H1 (cell line): ENCODE measurements at regions not wholly inside any gene's neighbourhood (a gene's known extent, or its start where the extent isn't known, plus 50 kb on each side); places are given as distances from the start of the nearest gene placed in this dataset.

Experiments used
- CTCF ChIA-PET: fragments of 300-600 bp; sonication (Branson Sonifier 250); formaldehyde crosslinking; loops from one replicate; lab custom pipeline; 2021; ENCODE audit not compliant: partially characterized antibody; lab: Charles Lee
- POLR2A ChIA-PET: fragments of 300-600 bp; sonication (Branson Sonifier 250); formaldehyde crosslinking; loops from one replicate; lab custom pipeline; 2021; ENCODE audit warnings: inconsistent platforms; ENCODE audit not compliant: partially characterized antibody; lab: Charles Lee
- DNase-seq, 2 experiments: peaks; one replicate each; pipeline versions ENCODE4 v3.0.0 to v3.0.0-alpha.2; 2010 to 2022; ENCODE audit warnings: low spot score in 2 of 2, low read depth in 1 of 2, mixed read lengths in 1 of 2
- FAIRE-seq: peaks from 2 replicates; lab custom pipeline; 2011; peaks lifted over from hg19 to GRCh38; lab: Jason Lieb, UNC
- H2AFZ ChIP-seq: 2 replicates; pipeline ENCODE4 v1.8.1; 2012; ENCODE audit warnings: low read length, inconsistent platforms
- H2AK5ac ChIP-seq: 2 replicates; pipeline ENCODE4 v1.6.1; 2013; ENCODE audit warnings: low read depth, low read length
- H2BK120ac ChIP-seq: replicated peaks from 2 replicates; pipeline ENCODE3; 2013; ENCODE audit warnings: low read depth, low read length, inconsistent platforms
- H2BK12ac ChIP-seq: 2 replicates; pipeline ENCODE4 v1.6.1; 2013; ENCODE audit warnings: low read depth, low read length
- H2BK15ac ChIP-seq: 2 replicates; pipeline ENCODE4 v1.6.1; 2013; ENCODE audit warnings: low read length
- H2BK20ac ChIP-seq: 2 replicates; pipeline ENCODE4 v1.6.1; 2013; ENCODE audit warnings: low read length
- H2BK5ac ChIP-seq: 2 replicates; pipeline ENCODE4 v1.6.1; 2013; ENCODE audit warnings: low read depth, low read length
- H3K14ac ChIP-seq: 2 replicates; pipeline ENCODE4 v1.6.1; 2013; ENCODE audit warnings: inconsistent platforms; ENCODE audit not compliant: insufficient read length
- H3K18ac ChIP-seq: 2 replicates; pipeline ENCODE4 v1.6.1; 2013; ENCODE audit warnings: low read length; ENCODE audit errors: extremely low read depth
- H3K23ac ChIP-seq: 2 replicates; pipeline ENCODE4 v1.6.1; 2013; ENCODE audit warnings: inconsistent platforms; ENCODE audit not compliant: insufficient read length
- H3K23me2 ChIP-seq: 2 replicates; pipeline ENCODE4 v1.6.1; 2013; ENCODE audit warnings: low read depth, low read length
- H3K27ac ChIP-seq: 2 replicates; pipeline ENCODE4 v1.6.1; 2011; ENCODE audit warnings: low read depth, low read length, inconsistent platforms
- H3K27me3 ChIP-seq, 4 experiments: replicated peaks in 1 of 4; 1 replicate in 1 of 4; 2 replicates in 3 of 4; pipeline versions ENCODE4 v1.6.1 to v1.8.1; 2011 to 2013; ENCODE audit warnings: low read length in 3 of 4, mild to moderate bottlenecking in 3 of 4, inconsistent platforms in 2 of 4, mixed read lengths in 2 of 4, moderate library complexity in 1 of 4; ENCODE audit not compliant: control insufficient read depth in 3 of 4, insufficient read depth in 3 of 4; ENCODE audit errors: extremely low read depth in 1 of 4
- H3K36me3 ChIP-seq, 4 experiments: 2 replicates each; pipeline versions ENCODE4 v1.6.1 to v1.8.1; 2011 to 2013; ENCODE audit warnings: mild to moderate bottlenecking in 4 of 4, low read length in 3 of 4, moderate library complexity in 2 of 4, control low read depth in 1 of 4, inconsistent platforms in 1 of 4; ENCODE audit not compliant: insufficient read depth in 4 of 4, control insufficient read depth in 2 of 4
- H3K4ac ChIP-seq: replicated peaks from 2 replicates; pipeline ENCODE3; 2013; ENCODE audit warnings: low read length, low read depth, mixed read lengths, inconsistent platforms; ENCODE audit not compliant: insufficient read length
- H3K4me1 ChIP-seq, 4 experiments: replicated peaks in 1 of 4; 1 replicate in 1 of 4; 2 replicates in 3 of 4; pipeline versions ENCODE4 v1.6.1 to v1.8.1; 2011 to 2013; ENCODE audit warnings: low read length in 3 of 4, inconsistent platforms in 2 of 4, mixed read lengths in 1 of 4; ENCODE audit not compliant: insufficient read depth in 4 of 4, control insufficient read depth in 3 of 4
- H3K4me2 ChIP-seq, 2 experiments: 2 replicates each; pipeline versions ENCODE4 v1.6.1 to v1.8.1; 2011 to 2013; ENCODE audit warnings: low read depth in 2 of 2, low read length in 2 of 2, control low read depth in 1 of 2, inconsistent platforms in 1 of 2, mild to moderate bottlenecking in 1 of 2; ENCODE audit not compliant: insufficient read depth in 1 of 2
- H3K4me3 ChIP-seq, 4 experiments: fragments of 200-600, 300-600 bp in 1 of 4; sonication (generic), shearing (Covaris generic), sonication (Bioruptor Twin) in 1 of 4; 2 replicates each; pipeline versions ENCODE4 v1.5.1 to v1.8.1; 2011 to 2016; ENCODE audit warnings: low read length in 4 of 4, low read depth in 3 of 4, control low read depth in 2 of 4, inconsistent platforms in 2 of 4, mild to moderate bottlenecking in 2 of 4, mixed read lengths in 1 of 4, moderate library complexity in 1 of 4; ENCODE audit not compliant: insufficient read depth in 2 of 4; ENCODE audit errors: extremely low read depth in 1 of 4
- H3K56ac ChIP-seq: replicated peaks from 2 replicates; pipeline ENCODE3; 2013; ENCODE audit warnings: low read depth, mild to moderate bottlenecking, mixed read lengths, low read length, inconsistent platforms; ENCODE audit not compliant: insufficient read length
- H3K79me1 ChIP-seq: 2 replicates; pipeline ENCODE4 v1.6.1; 2013; ENCODE audit warnings: low read depth, low read length, control low read depth
- H3K79me2 ChIP-seq, 2 experiments: 2 replicates each; pipeline versions ENCODE4 v1.6.1 to v1.8.1; 2012 to 2013; ENCODE audit warnings: low read length in 2 of 2, mild to moderate bottlenecking in 2 of 2, inconsistent platforms in 1 of 2; ENCODE audit not compliant: insufficient read depth in 2 of 2, control insufficient read depth in 1 of 2
- H3K9ac ChIP-seq, 4 experiments: replicated peaks in 1 of 4; 1 replicate in 1 of 4; 2 replicates in 3 of 4; pipeline versions ENCODE4 v1.6.1 to v1.8.1; 2011 to 2013; ENCODE audit warnings: low read depth in 3 of 4, low read length in 3 of 4, control low read depth in 2 of 4, mild to moderate bottlenecking in 2 of 4, moderate library complexity in 2 of 4, inconsistent platforms in 1 of 4; ENCODE audit errors: extremely low read depth in 1 of 4
- H3K9me3 ChIP-seq, 2 experiments: 2 replicates each; pipeline versions ENCODE4 v1.6.1 to v1.8.1; 2012 to 2013; ENCODE audit warnings: mild to moderate bottlenecking in 2 of 2, moderate library complexity in 2 of 2, control low read depth in 1 of 2, inconsistent platforms in 1 of 2, low read depth in 1 of 2, low read length in 1 of 2, mixed read lengths in 1 of 2; ENCODE audit not compliant: insufficient read depth in 2 of 2
- H4K20me1 ChIP-seq, 2 experiments: replicated peaks in 1 of 2; 2 replicates each; pipeline versions ENCODE3 to v1.8.1; 2011 to 2013; ENCODE audit warnings: inconsistent platforms in 2 of 2, low read length in 2 of 2, mild to moderate bottlenecking in 1 of 2; ENCODE audit not compliant: insufficient read depth in 2 of 2, control insufficient read depth in 1 of 2
- H4K5ac ChIP-seq: 2 replicates; pipeline ENCODE4 v1.6.1; 2013; ENCODE audit warnings: low read length, low read depth, mixed read lengths, inconsistent platforms; ENCODE audit not compliant: insufficient read length
- H4K8ac ChIP-seq: 2 replicates; pipeline ENCODE4 v1.8.0; 2013; ENCODE audit warnings: mild to moderate bottlenecking, moderate library complexity, low read length, inconsistent platforms; ENCODE audit not compliant: insufficient read depth; ENCODE audit errors: extremely low read depth
- H4K91ac ChIP-seq: replicated peaks from 2 replicates; pipeline ENCODE3; 2013; ENCODE audit warnings: low read length, mixed read lengths, inconsistent platforms; ENCODE audit not compliant: insufficient read length
- BACH1 ChIP-seq: IDR thresholded peaks from 2 replicates; pipeline ENCODE4 v1.6.1; 2012; ENCODE audit warnings: low read length, improper control_type of control experiment
- CREB1 ChIP-seq: IDR thresholded peaks from 2 replicates; pipeline ENCODE4 v1.6.1; 2012; ENCODE audit warnings: inconsistent platforms
- E2F6 ChIP-seq: IDR thresholded peaks from 2 replicates; pipeline ENCODE4 v1.6.1; 2012; ENCODE audit warnings: inconsistent platforms
- HDAC6 ChIP-seq: IDR thresholded peaks from one replicate; pipeline ENCODE4 v1.7.1; 2012; ENCODE audit warnings: low read depth, mild to moderate bottlenecking, inconsistent platforms, low read length, moderate library complexity
- KDM4A ChIP-seq: IDR thresholded peaks from one replicate; pipeline ENCODE4 v1.7.1; 2012; ENCODE audit warnings: low read depth, mild to moderate bottlenecking, moderate library complexity, low read length, inconsistent platforms; ENCODE audit not compliant: severe bottlenecking
- MAX ChIP-seq: IDR thresholded peaks from 2 replicates; pipeline ENCODE4 v1.6.1; 2012; ENCODE audit warnings: inconsistent platforms
- NANOG ChIP-seq: IDR thresholded peaks from 2 replicates; pipeline ENCODE4 v1.6.1; 2011; ENCODE audit warnings: low read length, low read depth, mild to moderate bottlenecking, inconsistent platforms; ENCODE audit not compliant: insufficient read depth, poor library complexity, severe bottlenecking
- NRF1 ChIP-seq: IDR thresholded peaks from 2 replicates; pipeline ENCODE4 v1.6.1; 2011; ENCODE audit warnings: mild to moderate bottlenecking, low read depth, low read length, improper control_type of control experiment
- SAP30 ChIP-seq: fragments of 300-600 bp; sonication (generic); IDR thresholded peaks from 2 replicates; pipeline ENCODE4 v1.7.1; 2012; ENCODE audit warnings: low read length, moderate library complexity, mild to moderate bottlenecking, inconsistent platforms; ENCODE audit not compliant: insufficient read depth, insufficient replicate concordance
- SP1 ChIP-seq: IDR thresholded peaks from 2 replicates; pipeline ENCODE4 v1.6.1; 2011; ENCODE audit warnings: low read depth, low read length
- SP4 ChIP-seq: IDR thresholded peaks from 2 replicates; pipeline ENCODE4 v1.6.1; 2012; ENCODE audit warnings: low read length, inconsistent platforms
- WGBS, 2 experiments: shearing (Covaris generic) in 1 of 2; methylation state at CpG; one replicate each; pipeline versions ENCODE4 v1.1.6 to v1.1.7; 2013 to 2015; ENCODE audit warnings: low lambda C conversion rate in 2 of 2, mixed read lengths in 2 of 2, inconsistent platforms in 1 of 2, low coverage in 1 of 2, missing lambda C conversion rate in 1 of 2; ENCODE audit not compliant: insufficient replicate concordance in 2 of 2, insufficient coverage in 1 of 2, insufficient read length in 1 of 2; ENCODE audit errors: extremely low coverage in 1 of 2, missing lambda C conversion rate in 1 of 2; 5-methylcytosine and 5-hydroxymethylcytosine counted together
- TF ChIP-seq, protein P1 (sequence below): IDR thresholded peaks from 2 replicates; pipeline ENCODE4 v1.6.1; 2011; ENCODE audit warnings: low read length, improper control_type of control experiment

DNA sequence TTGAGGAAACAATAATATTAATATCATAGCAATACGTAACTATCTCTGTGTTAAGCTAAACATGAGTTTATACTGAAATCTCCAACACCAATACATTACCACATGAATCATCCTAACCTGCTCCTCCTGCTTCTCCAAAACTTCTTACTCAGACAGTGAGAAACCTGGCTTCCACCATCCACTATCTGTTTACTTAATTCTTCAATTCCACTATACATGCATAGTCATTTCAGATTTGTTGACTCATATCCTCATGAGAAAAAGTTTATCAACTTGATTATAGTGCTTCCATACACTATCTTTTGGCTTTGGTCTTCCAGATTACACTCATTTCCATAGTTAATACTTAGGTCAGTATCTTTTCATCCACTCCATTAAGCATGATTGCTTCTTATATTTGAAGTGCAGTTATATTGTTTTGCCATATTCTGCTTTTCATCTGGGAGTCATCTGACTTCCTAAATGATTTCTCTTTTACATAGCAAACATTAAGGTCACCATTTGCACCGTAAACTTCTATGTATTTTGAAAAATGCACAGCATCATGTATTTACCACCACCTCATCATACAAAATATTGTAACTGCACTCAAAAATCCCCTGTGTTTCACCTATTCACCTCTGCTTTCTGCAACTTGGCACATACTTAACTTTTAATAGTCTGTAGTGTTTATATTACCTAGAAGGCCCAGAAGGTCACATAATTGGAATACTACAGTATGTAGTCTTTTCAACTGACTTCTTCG, 970.6 kb downstream of the DIPK2A start:
- POLR2A ChIA-PET: no interaction called here
- Histone ChIP-seq H3K14ac (no peak overlapping the region), H3K79me2 (no peaks in the 10 kb centered on the region), H2AFZ (no peak overlapping the region), H2BK15ac (no peak overlapping the region), H3K4me2 (no peak overlapping the region), H3K79me1 (no peaks in the 10 kb centered on the region), H4K91ac (no peak overlapping the region), H3K27ac (no peak overlapping the region), H3K23me2 (no peaks in the 10 kb centered on the region), H4K20me1 (no peaks in the 10 kb centered on the region), H3K4me3 (no peak overlapping the region), H3K23ac (no peak overlapping the region), H2BK20ac (no peak overlapping the region), H4K5ac (no peak overlapping the region), H3K27me3 (no peaks in the 10 kb centered on the region), H2BK5ac (no peak overlapping the region), H3K9me3 (no peaks in the 10 kb centered on the region), H3K56ac (no peak overlapping the region), H3K36me3 (no peaks in the 10 kb centered on the region), H2AK5ac (no peak overlapping the region), H3K18ac (no peak overlapping the region), H3K4me1 (no peaks in the 10 kb centered on the region), H3K9ac (no peak overlapping the region), H4K8ac (no peak overlapping the region), H2BK120ac (no peak overlapping the region), H3K4ac (no peak overlapping the region), H2BK12ac (no peak overlapping the region)
- 57% methylated on average over 3 of the region's 3 CpGs; no CpG with 5 or more reads in 1 of the 2 experiments for WGBS, 2 experiments
- DNase-seq (no peak), FAIRE-seq (no peak)
- CTCF ChIA-PET: no interaction called here
- TF ChIP-seq CREB1 (no peak), MAX (no peak), NRF1 (no peak), E2F6 (no peak), BACH1 (no peak), SAP30 (no peak), SP4 (no peak), HDAC6 (no peak), SP1 (no peak), NANOG (no peak), KDM4A (no peak)
- TF ChIP-seq, protein P1, sequence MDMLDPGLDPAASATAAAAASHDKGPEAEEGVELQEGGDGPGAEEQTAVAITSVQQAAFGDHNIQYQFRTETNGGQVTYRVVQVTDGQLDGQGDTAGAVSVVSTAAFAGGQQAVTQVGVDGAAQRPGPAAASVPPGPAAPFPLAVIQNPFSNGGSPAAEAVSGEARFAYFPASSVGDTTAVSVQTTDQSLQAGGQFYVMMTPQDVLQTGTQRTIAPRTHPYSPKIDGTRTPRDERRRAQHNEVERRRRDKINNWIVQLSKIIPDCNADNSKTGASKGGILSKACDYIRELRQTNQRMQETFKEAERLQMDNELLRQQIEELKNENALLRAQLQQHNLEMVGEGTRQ: no peak
